ENCODE measurements at regions not wholly inside any gene's neighbourhood (a gene's known extent, or its start where the extent isn't known, plus 50 kb on each side); places are given as distances from the start of the nearest gene placed in this dataset.
A peak's percentile ranks its signal among the peaks of the same experiment; 100 is the strongest.

GRCh38 chr7:27459021-27459730 is 203.5 kb downstream of the HIBADH start:
- no peaks in the 10 kb centered on the region for H3K9me2 ChIP-seq (ENCODE audit: insufficient read depth)
- H3K4me3 ChIP-seq (replicated peaks in 1 of 2; ENCODE audit: low read depth in 1 of 2, low read length in 2 of 2) = no peak overlapping the region
- H3K79me2 ChIP-seq (ENCODE audit: insufficient read depth, low read length) = no peaks in the 10 kb centered on the region
- ChIA-PET POLR2A (no interaction called here), RAD21 (ENCODE audit: low non-redundant PET in 1 of 2, low total read pairs in 2 of 2, uncharacterized antibody in 2 of 2, unreplicated experiment in 2 of 2) (no interaction called here), CTCF (no interaction called here)
- H4K20me1 ChIP-seq (ENCODE audit: insufficient read depth) = no peaks in the 10 kb centered on the region
- intact Hi-C loops (cut with micrococcal nuclease) = no loop called here
- H2AFZ ChIP-seq (ENCODE audit: low read depth, low read length, poor library complexity, severe bottlenecking) = no peak overlapping the region
- H3K4me1 ChIP-seq (ENCODE audit: control insufficient read depth in 1 of 2, insufficient read depth in 2 of 2, low read length in 2 of 2) = 0 out of 4 replicates have a peak, but pooled peaks cover 0 to under 1% of the 10 kb centered on the region in 2 experiments
- BruUV-seq (replicated peaks) = no TSS peak
- no peak overlapping the region for H3K9ac ChIP-seq (ENCODE audit: low read length)
- H3K4me2 ChIP-seq (ENCODE audit: low read length) = no peak overlapping the region
- DNase-seq (ENCODE audit: low read depth, low spot score) (no peak), ATAC-seq (no peak)
- TF ChIP-seq TCF7L2 (IDR thresholded peaks at IDR 0.05; ENCODE audit: borderline replicate concordance, extremely low read depth, insufficient read depth, insufficient read length) = peak; percentile 32
- no peak for TF ChIP-seq POLR2AphosphoS5 (IDR thresholded peaks at IDR 0.05; ENCODE audit: low read depth, low read length)
- no peaks in the 10 kb centered on the region for H3K36me3 ChIP-seq (ENCODE audit: control insufficient read depth in 1 of 2, insufficient read depth in 2 of 2, low read length in 2 of 2)
- no peaks in the 10 kb centered on the region for H3K27me3 ChIP-seq (ENCODE audit: insufficient read depth, low read length)
- H3K9me3 ChIP-seq (ENCODE audit: control insufficient read depth in 1 of 2, insufficient read depth in 1 of 2, low read depth in 1 of 2, low read length in 2 of 2) = no peaks in the 10 kb centered on the region
- H3K27ac ChIP-seq (ENCODE audit: low read depth, low read length) = no peak overlapping the region

- no peaks in the 10 kb centered on the region for H3K9me2 ChIP-seq (ENCODE audit: insufficient read depth)
- RAD21 ChIA-PET (ENCODE audit: low non-redundant PET in 1 of 2, low total read pairs in 2 of 2, uncharacterized antibody in 2 of 2, unreplicated experiment in 2 of 2) = no interaction called here
- intact Hi-C loops (cut with micrococcal nuclease) = no loop called here
- no TSS peak for BruUV-seq (replicated peaks)
- no peaks in the 10 kb centered on the region for H3K36me3 ChIP-seq (ENCODE audit: control insufficient read depth in 1 of 2, insufficient read depth in 2 of 2, low read length in 2 of 2)
- no peak overlapping the region for H3K27ac ChIP-seq (ENCODE audit: low read depth, low read length)
- no peak overlapping the region for H3K9ac ChIP-seq (ENCODE audit: low read length)
- TF ChIP-seq SRF (IDR thresholded peaks at IDR 0.05; ENCODE audit: low read depth) = no peak
- TF ChIP-seq FOSL1 (IDR thresholded peaks at IDR 0.05; ENCODE audit: low read depth) = no peak
- TF ChIP-seq POLR2A (IDR thresholded peaks at IDR 0.05; ENCODE audit: borderline replicate concordance, extremely low read depth, insufficient read depth, insufficient read length) = no peak
- TF ChIP-seq ATF3 (IDR thresholded peaks at IDR 0.05) = no peak
- TF ChIP-seq CBX3 (IDR thresholded peaks at IDR 0.05; ENCODE audit: low read depth) = no peak
- TF ChIP-seq EGR1 (IDR thresholded peaks at IDR 0.05; ENCODE audit: low read depth) = no peak
- no peak for TF ChIP-seq CTCF (IDR thresholded peaks at IDR 0.05 in 2 of 3, conservative IDR thresholded peaks at IDR 0.05 in 1 of 3; ENCODE audit: borderline replicate concordance in 1 of 3, insufficient read depth in 1 of 3, low read depth in 2 of 3, low read length in 2 of 3)
- TF ChIP-seq JUND (IDR thresholded peaks at IDR 0.05) = no peak
- no peak for TF ChIP-seq SP1 (IDR thresholded peaks at IDR 0.05; ENCODE audit: low read depth)
- no peak for DNase-seq (ENCODE audit: low read depth, low spot score)
- no peak overlapping the region for H2AFZ ChIP-seq (ENCODE audit: low read depth, low read length, poor library complexity, severe bottlenecking)
- ATAC-seq = no peak
- H3K79me2 ChIP-seq (ENCODE audit: insufficient read depth, low read length) = no peaks in the 10 kb centered on the region
- H3K4me3 ChIP-seq (replicated peaks in 1 of 2; ENCODE audit: low read depth in 1 of 2, low read length in 2 of 2) = no peak overlapping the region
- no peak overlapping the region for H3K4me2 ChIP-seq (ENCODE audit: low read length)
- no peaks in the 10 kb centered on the region for H4K20me1 ChIP-seq (ENCODE audit: insufficient read depth)
- CTCF ChIA-PET = no interaction called here
- POLR2A ChIA-PET = no interaction called here
- no peaks in the 10 kb centered on the region for H3K27me3 ChIP-seq (ENCODE audit: insufficient read depth, low read length)
- no peaks in the 10 kb centered on the region for H3K4me1 ChIP-seq (ENCODE audit: control insufficient read depth in 1 of 2, insufficient read depth in 2 of 2, low read length in 2 of 2)
- no peaks in the 10 kb centered on the region for H3K9me3 ChIP-seq (ENCODE audit: control insufficient read depth in 1 of 2, insufficient read depth in 1 of 2, low read depth in 1 of 2, low read length in 2 of 2)
Measured at GRCh38 chr7:27459731-27460053, 203.0 kb downstream of the HIBADH start.
